Osteoblast (primary cell): ENCODE measurements at regions not wholly inside any gene's neighbourhood (a gene's known extent, or its start where the extent isn't known, plus 50 kb on each side); places are given as distances from the start of the nearest gene placed in this dataset.
A peak's percentile ranks its signal among the peaks of the same experiment; 100 is the strongest.

ENCODE experiments used
- DNase-seq: peaks from one replicate; pipeline ENCODE4 v3.0.0; 2011; ENCODE audit warnings: low spot score, mixed read lengths; ENCODE audit not compliant: insufficient read length; ENCODE audit errors: missing footprints
- H2AFZ ChIP-seq: 2 replicates; pipeline ENCODE4 v1.6.0; 2011; ENCODE audit warnings: mild to moderate bottlenecking, low read length
- H3K27ac ChIP-seq: 2 replicates; pipeline ENCODE4 v1.5.1; 2011; ENCODE audit warnings: mild to moderate bottlenecking, low read depth, low read length, moderate library complexity
- H3K27me3 ChIP-seq: 2 replicates; pipeline ENCODE4 v1.6.0; 2012; ENCODE audit warnings: mild to moderate bottlenecking, control low read depth, inconsistent platforms, low read length, moderate library complexity; ENCODE audit not compliant: insufficient read depth
- H3K36me3 ChIP-seq: 2 replicates; pipeline ENCODE4 v1.5.1; 2011; ENCODE audit warnings: mild to moderate bottlenecking, low read length, control low read depth, moderate library complexity; ENCODE audit not compliant: insufficient read depth
- H3K4me1 ChIP-seq: 2 replicates; pipeline ENCODE4 v1.5.1; 2011; ENCODE audit warnings: mild to moderate bottlenecking, low read length, control low read depth, moderate library complexity; ENCODE audit not compliant: insufficient read depth
- H3K4me2 ChIP-seq: 2 replicates; pipeline ENCODE4 v1.6.0; 2011; ENCODE audit warnings: mild to moderate bottlenecking, low read length; ENCODE audit not compliant: insufficient read depth
- H3K4me3 ChIP-seq: fragments of 200-600 bp; sonication (generic); 3 replicates; pipeline ENCODE4 v1.5.1; 2012; ENCODE audit warnings: mild to moderate bottlenecking, low read length, inconsistent platforms; ENCODE audit not compliant: insufficient read depth
- H3K79me2 ChIP-seq: 2 replicates; pipeline ENCODE4 v1.6.0; 2012; ENCODE audit warnings: mild to moderate bottlenecking, low read length, control low read depth, inconsistent platforms; ENCODE audit not compliant: insufficient read depth
- H3K9me3 ChIP-seq: 2 replicates; pipeline ENCODE4 v1.5.1; 2011; ENCODE audit warnings: low read depth, low read length, control low read depth
- H4K20me1 ChIP-seq: 2 replicates; pipeline ENCODE4 v1.6.0; 2012; ENCODE audit warnings: mild to moderate bottlenecking, low read length, control low read depth; ENCODE audit not compliant: insufficient read depth
- TF ChIP-seq, protein P1 (sequence below): IDR thresholded peaks from 2 replicates; pipeline ENCODE4 v1.5.1; 2011; ENCODE audit warnings: mild to moderate bottlenecking, low read depth, low read length, moderate library complexity; ENCODE audit errors: extremely low read depth

DNA sequence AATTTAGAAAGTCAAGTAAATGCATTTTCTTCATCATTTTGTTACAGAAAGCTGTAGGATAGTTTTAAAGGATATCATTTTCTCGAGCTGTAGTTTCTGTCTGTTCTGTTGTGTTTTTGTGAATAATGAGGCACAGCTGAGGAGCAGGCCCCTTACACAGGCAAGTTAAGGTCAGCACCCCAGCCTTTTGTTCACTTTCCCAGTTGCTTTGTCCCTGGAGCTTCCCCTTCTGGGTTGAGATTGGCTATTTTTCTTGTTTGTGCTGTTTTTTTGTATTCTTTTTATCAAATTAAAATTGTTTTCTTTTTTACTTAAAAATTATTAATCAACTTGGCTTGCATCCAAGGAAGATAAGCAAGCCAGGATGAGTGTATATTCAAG lies 213.8 kb upstream of the ACTBL2 start:
- Histone ChIP-seq H3K27me3 (no peaks in the 10 kb centered on the region), H3K4me3 (no peak overlapping the region), H4K20me1 (no peaks in the 10 kb centered on the region), H3K9me3 (no peaks in the 10 kb centered on the region), H3K4me2 (no peak overlapping the region), H3K4me1 (peaks cover 22% of the 10 kb centered on the region), H3K36me3 (no peaks in the 10 kb centered on the region), H3K79me2 (no peaks in the 10 kb centered on the region), H2AFZ (no peak overlapping the region), H3K27ac (no peak overlapping the region)
- no peak for DNase-seq
- TF ChIP-seq, protein P1, sequence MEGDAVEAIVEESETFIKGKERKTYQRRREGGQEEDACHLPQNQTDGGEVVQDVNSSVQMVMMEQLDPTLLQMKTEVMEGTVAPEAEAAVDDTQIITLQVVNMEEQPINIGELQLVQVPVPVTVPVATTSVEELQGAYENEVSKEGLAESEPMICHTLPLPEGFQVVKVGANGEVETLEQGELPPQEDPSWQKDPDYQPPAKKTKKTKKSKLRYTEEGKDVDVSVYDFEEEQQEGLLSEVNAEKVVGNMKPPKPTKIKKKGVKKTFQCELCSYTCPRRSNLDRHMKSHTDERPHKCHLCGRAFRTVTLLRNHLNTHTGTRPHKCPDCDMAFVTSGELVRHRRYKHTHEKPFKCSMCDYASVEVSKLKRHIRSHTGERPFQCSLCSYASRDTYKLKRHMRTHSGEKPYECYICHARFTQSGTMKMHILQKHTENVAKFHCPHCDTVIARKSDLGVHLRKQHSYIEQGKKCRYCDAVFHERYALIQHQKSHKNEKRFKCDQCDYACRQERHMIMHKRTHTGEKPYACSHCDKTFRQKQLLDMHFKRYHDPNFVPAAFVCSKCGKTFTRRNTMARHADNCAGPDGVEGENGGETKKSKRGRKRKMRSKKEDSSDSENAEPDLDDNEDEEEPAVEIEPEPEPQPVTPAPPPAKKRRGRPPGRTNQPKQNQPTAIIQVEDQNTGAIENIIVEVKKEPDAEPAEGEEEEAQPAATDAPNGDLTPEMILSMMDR: no peak

DNA sequence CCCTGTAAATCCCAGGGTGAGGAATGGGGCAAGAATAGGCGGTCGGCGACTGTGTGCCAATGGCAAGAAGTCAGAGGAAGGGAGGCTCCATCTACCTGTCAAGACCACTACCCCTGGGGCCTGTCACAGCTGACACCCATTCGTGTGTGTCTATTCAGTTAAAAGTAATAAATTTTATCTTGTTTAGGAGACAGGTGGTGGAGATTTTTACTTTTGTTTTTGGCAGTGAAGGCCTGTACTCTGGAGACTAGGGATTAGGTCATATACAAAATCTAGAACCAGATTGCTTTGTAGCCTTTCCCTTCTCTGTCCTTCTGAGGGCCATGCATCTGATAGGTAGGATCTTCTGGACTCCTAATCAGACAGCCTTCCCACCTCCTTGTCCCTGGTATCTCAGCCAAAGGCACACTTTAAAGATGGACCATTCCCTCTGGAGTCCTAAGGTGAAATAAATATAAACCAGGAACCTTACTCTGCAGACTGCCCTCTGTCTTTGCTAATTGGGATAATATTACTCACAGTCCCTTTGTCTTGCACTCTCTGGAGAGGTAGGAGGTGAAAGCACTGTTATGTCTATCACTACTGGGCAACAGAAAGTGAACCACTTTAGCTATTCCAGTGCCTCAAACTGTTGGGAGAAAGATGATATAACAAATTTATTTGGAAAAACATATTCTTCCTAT lies 213.2 kb upstream of the ACTBL2 start:
- TF ChIP-seq, protein P1: no peak
- Histone ChIP-seq H3K27ac (no peak overlapping the region), H2AFZ (no peak overlapping the region), H3K36me3 (no peaks in the 10 kb centered on the region), H3K4me2 (no peak overlapping the region), H3K9me3 (no peaks in the 10 kb centered on the region), H3K4me1 (peaks cover 22% of the 10 kb centered on the region), H4K20me1 (no peaks in the 10 kb centered on the region), H3K27me3 (no peaks in the 10 kb centered on the region), H3K79me2 (no peaks in the 10 kb centered on the region), H3K4me3 (no peak overlapping the region)
- peak; percentile 8 for DNase-seq

DNA sequence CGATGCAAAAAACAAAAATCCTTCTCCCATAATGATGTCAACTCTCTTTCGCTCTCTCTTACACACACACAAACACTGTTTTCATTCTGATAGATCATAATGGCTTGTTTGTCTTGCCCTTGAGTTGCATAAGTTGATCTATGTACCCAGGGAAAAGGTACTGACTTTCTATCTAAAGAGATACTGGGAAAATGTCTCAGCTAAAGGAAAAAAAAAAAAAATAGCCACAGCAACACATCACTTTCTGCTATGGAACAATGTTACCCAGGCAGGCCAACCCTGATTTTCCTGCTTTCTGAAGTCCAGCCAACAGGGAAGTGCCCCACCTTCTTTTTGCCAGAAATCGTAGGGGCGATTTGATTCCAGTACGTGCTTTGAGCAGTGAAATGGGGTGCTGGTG lies 212.6 kb upstream of the ACTBL2 start:
- Histone ChIP-seq H3K27ac (no peak overlapping the region), H3K9me3 (no peaks in the 10 kb centered on the region), H3K4me1 (peaks cover 22% of the 10 kb centered on the region), H2AFZ (peak overlapping the region; percentile 49), H3K36me3 (no peaks in the 10 kb centered on the region), H3K4me3 (no peak overlapping the region), H3K4me2 (no peak overlapping the region), H4K20me1 (no peaks in the 10 kb centered on the region), H3K27me3 (no peaks in the 10 kb centered on the region), H3K79me2 (no peaks in the 10 kb centered on the region)
- TF ChIP-seq, protein P1: no peak
- no peak for DNase-seq

DNA sequence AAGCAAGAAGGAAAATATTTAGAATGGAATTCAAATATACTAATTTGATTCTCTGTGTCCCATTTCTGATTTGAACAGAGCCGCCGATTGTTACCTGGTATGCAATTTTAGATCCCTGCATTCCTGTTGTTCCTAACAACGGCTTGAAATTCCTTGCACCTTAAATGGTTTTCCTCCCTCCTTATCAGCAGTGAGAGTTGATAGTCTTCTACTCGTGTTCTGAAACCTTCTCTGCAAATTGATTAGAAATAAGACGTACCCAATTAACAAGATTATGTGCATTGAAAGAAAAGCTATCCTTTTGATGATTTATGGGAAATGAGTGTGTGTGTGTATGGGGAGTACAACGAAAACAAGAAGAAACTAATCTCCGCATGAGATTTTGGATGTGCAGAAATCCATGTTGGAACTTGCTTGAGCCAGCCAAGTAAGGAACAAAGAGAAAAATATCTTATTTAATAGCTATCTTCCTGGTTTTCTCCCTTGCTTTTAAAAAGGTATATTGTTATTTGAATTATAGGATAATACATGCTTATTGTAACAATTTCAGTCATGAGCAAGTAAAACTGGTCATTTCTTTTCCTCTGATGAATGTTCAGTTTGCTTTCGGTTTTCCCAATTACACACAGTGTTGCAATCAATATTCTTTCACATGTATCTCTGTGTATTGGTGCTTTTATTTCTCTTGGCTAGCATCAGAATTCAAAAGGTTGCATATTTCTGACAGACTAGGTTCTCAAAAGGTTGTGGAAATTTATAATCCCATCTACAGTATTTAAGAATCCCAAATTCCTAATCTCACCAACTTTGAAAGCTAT lies 211.1 kb upstream of the ACTBL2 start:
- TF ChIP-seq, protein P1: no peak
- no peak for DNase-seq
- no peaks in the 10 kb centered on the region for H3K27me3 ChIP-seq
- no peaks in the 10 kb centered on the region for H3K79me2 ChIP-seq
- peak overlapping the region; percentile 51 for H3K4me2 ChIP-seq
- peak overlapping the region; percentile 65 for H3K27ac ChIP-seq
- H3K9me3 ChIP-seq: no peaks in the 10 kb centered on the region
- H3K4me3 ChIP-seq: no peak overlapping the region
- peak overlapping the region; percentile 7 for H2AFZ ChIP-seq
- H3K4me1 ChIP-seq: peaks cover 22% of the 10 kb centered on the region
- H4K20me1 ChIP-seq: no peaks in the 10 kb centered on the region
- no peaks in the 10 kb centered on the region for H3K36me3 ChIP-seq
